GM21717 (cell line): ENCODE measurements at regions not wholly inside any gene's neighbourhood (a gene's known extent, or its start where the extent isn't known, plus 50 kb on each side); places are given as distances from the start of the nearest gene placed in this dataset.
"Not testable (repeated sequence)": the region's sequence is repeated elsewhere in the genome, so short reads cannot be mapped to it uniquely, and the experiment has no call there.

Experiments used
- ATAC-seq: cut with Tn5 transposase; IDR thresholded peaks from one replicate; pipeline ENCODE4 v1.9.1; 2021; ENCODE audit warnings: mild to moderate bottlenecking, moderate library complexity; ENCODE audit not compliant: unreplicated experiment

DNA sequence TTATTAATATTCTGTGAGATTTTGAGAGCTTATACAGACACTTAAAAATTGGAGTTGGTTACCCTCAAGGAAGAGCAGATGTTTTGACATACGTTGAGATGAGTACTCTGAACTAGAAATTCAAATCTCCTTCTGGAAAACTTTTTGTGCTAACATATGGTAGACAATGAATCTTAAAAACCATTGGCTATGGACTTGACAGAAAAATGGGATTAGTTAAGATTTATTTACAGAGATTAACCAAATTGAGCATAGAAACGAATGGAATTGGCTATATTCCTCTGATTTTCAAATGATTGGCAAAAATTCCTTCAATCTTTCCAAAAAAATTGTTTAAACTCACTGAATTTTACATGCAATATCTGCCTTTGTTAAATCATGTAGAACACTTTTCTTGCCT is 1392.9 kb downstream of the BRINP3 start:
- ATAC-seq, result no peak

DNA sequence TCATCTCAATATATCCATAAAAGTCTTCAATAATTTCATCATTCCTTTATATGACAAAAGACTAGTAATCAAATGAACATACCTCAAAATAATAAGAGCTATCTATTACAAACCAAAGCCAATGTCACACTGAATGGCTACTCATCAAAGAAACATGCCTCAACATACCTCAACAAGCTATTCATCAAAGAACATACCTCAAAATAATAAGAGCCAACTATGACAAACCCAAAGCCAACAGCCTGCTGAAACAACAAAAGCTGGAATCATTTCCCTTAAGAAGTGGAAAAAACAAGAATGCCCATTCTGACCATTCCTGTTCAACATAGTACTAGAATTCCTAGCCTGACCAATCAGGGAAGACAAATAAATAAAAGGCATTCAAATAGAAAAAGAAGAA is 1373.7 kb downstream of the BRINP3 start:
- no peak for ATAC-seq

DNA sequence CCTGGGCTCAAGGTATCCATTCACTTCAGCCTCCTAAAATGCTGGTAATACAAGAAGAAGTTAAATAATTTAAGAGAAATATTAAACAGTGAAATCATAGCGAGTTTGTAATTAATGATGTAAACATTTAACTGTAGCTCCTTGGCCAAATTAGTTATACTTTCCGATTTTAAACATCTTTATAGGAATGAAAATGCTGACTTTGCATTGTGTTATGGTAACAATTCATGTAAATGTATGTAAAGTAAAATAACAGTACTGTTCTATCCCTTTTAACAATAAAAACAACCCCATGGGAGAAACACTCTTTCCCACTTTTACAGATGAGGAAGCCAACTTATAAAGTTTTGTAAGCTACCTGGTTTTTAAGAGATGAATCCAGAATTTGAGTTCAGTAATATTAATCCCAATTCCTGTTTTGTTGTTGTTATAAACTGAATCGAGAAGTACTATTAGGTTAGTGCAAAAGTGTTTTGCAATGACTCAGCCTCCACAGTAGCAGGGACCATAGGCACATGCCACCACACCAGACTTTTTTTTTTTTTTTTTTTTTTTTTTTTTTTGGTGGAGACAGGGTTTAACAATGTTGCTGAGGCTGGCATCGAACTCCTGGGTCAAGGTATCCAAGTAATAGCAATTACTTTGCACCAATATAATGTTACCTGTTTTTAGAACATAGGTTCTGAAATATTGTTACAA is 1360.4 kb downstream of the BRINP3 start:
- ATAC-seq, result no peak

DNA sequence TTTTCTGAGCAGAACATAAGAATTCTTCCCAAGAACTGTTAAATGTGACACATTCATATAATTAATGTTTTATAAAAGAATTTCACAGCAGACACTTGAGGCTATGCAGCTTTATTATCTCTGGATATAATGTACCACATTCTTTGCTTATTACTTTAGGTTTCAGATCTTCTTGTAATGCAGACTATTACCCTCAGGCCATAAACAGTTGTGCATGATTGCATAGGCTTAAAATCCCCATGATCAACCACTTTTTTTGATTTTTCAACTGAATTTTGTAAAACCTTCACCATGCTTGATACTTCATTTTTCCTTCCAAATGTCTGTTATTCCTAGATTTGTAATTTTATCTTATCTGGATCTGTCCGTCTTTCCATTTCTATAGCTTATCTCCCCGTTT is 1355.7 kb downstream of the BRINP3 start:
- no peak for ATAC-seq

DNA sequence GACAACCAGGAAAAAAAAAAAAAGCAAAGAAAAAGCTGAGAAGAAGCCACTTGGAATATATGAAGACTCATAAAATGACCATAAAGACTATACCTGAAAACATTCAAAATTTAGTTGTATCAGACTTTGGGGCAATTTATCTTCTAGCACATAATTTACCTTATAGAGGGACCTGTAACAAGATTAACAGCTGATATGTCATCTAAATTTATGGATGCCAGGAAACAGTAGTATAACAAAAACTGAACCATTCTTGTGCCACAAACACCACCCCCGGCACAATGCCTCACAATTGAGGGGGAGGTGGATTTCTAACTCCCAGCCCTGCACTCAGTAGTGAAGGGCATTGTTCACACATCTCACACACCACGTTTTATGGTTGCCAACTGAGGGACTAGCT is 1352.0 kb downstream of the BRINP3 start:
- ATAC-seq, result no peak

DNA sequence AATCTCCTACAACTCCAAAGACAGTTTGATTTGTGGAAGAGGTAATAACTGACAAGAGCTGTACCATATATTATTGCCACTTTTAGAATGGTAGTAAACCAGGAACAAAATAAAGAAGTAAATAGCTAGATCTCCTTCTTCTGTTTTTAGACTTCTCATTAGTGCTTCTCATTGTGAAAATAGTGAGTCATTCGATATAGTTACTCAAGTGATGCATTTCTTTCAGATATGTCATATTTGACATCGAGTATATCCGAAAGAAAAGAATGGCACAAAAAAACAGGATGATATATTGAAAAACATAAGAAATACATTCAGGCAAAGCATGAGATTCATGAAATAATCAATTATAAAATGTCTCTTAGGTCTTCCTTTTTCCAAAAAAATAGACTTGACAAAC is 1346.1 kb downstream of the BRINP3 start:
- ATAC-seq, result no peak

DNA sequence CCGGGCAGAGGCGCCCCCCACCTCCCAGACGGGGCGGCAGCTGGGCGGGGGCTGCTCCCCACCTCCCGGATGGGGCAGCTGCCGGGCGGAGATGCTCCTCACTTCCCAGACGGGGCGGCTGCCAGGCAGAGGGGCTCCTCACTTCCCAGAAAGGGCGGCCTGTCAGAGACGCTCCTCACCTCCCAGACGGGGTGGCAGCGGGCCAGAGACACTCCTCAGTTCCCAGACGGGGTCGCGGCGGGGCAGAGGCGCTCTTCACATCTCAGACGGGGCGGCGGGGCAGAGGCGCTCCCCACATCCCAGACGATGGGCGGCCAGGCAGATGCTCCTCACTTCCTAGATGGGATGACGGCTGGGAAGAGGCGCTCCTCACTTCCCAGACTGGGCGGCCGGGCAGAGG is 1337.9 kb downstream of the BRINP3 start:
- ATAC-seq, result not testable (repeated sequence)

DNA sequence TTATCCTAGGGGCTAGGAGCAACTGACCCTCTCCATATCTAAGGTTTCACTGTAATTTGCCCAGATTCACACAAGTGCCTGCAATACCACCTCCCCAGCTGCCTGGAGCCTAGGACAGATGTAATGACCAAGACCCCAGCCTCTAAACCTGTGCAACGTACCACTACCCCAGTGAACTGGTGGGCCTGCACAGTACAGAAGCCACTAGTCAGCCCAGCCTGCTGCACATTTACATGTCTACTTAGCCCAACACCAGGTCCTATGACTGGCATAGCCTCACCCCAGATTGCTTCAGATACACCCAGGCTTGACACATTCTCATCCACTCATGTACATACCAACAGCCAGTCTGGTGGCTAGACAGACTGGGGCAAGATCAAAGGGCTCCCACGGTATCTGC is 1336.6 kb downstream of the BRINP3 start:
- no peak for ATAC-seq

DNA sequence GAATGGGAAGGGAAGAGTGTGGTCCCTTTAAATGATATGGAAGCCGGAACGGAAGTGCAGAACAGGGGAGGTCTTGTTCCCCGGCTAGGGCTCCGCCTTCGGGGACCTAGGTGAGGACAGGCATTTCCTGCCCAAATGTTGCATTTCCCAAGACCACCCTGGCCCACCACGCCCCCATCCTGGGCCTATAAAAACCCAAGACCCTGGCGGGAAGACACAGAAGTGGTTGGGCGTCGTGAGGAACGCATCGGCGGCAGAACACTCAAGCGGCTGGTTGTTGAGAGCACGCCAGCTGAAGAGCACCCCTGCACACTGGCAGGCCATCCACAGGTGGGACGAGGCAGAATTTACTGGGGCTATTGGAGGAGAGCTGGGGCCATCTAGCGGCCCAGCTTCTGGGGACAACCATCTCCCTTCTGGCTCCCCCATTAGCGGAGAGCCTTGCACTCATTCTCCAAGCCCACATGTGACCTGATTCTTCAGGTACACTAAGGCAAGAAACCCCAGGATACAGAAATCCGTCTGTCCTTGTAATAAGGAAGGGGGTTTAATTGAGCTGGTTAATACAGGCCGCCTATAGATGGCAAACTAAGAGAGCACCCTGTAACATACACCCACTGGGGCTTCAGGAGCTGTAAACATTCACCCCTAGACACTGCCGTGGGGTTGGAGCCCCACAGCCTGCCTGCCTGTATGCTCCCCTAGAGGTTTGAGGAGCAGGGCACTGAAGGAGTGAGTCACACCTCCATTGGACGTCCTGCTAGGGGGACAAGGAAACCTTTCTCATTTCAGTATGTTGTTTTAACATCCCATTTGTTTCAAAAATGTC is 1327.9 kb downstream of the BRINP3 start:
- no peak for ATAC-seq

DNA sequence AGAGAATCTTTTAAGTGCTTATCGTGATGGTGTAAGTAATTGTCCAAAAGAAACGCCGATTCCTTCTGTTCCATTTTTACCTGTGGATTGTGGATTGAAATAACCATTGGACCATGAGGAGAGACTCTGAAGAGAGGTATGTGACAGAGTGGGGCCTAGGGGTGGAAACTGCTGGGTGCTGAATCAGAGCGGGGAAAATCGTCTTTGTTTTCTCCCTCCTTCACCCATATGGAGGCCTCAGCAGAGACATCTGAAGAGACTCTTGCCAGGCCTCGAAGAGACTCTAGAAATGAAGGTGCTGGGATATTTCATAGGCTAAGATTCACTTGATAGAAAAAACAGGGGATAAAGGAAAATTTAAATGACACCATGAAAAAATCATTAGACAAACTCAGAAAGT is 1327.0 kb downstream of the BRINP3 start:
- no peak for ATAC-seq

DNA sequence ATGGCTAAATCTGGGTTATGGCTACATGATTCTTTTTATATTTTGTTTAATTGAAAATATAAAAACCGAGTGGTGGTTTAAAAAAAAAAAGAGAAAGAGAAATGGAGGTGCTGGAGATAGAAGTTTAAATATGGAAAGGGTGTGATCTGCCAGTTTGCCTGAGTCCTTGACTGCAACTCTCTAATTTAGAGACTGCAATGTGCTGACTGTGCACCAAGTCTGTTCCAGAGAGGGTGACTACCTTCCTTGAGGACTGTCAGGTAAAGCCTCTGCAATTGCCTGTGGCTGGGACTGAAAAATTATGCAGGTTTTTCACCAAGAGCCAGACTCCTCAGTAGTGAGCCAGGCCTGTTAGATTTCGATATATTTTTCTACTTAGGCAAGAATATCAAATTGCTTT is 1326.3 kb downstream of the BRINP3 start:
- ATAC-seq, result no peak

DNA sequence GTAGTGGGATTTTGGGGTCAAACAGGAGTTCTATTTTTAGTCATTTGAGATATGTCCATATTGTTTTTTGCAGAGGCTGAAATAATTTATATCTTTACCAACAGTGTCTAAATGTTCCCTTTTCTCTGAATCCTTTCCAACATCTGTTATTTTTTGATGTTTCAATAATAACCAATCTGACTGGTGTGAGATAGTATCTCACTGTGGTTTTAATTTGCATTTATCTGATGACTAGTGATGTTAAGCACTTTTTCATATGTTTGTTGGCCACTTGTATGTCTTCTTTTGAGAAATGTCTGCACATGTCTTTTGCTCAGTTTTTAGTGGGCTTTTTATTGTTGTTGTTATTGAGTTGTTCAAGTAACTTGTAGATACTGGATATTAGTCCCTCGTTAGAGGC is 1325.0 kb downstream of the BRINP3 start:
- ATAC-seq, result no peak

DNA sequence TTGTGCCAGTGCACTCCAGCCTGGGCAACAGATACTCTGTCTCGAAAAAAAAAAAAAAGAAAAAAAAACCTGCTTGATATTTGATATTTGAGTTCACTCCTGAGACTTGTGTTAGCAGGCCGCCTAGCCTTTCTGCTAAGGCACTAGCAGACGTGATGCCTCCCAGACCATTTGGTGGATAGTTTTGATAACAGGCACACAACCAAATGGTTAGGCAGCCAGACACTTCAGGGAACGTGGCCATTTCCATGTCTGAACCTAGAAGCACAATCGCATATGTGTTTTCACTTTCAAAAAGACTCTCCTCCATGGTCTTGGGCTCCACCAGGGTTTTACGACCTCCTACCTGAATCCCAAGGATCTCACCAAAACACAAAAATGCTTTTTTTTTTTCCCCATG is 1319.5 kb downstream of the BRINP3 start:
- no peak for ATAC-seq

DNA sequence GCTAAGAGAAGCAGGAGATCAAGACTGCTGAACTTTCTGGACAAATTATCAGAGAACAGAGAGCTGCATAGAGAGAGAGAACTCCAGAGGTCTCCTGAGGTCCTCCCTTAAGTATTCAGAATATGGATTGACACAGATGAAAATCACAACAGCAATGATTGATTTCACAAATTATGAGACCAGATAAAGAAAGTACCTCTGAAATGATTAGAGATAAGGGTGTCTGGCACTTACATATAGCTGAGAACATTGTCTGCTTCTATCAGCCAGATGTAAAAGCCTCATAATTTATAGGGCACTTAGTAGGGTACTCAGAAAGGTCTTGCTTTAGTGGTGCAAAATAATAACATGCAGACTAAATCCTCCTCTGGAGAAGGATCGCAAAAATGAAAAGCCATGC is 1301.8 kb downstream of the BRINP3 start:
- ATAC-seq, result no peak

DNA sequence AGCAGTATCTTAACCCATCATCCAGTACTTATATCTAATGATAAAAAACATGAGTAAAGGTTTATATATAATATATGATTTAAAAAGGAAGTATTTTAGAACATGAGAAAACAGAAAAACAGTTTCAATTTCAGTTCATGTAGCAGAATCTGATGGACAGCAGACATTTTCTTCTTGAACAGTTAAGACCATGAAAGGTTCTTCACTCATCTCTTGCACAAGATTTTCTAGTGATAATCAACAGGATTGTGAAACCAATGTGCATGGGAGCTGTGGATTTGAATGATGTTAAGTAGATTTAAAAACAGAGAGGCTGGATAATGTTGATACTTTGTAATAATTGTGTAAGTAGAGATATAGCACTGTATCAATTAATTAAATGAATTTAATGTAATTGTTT is 1297.6 kb downstream of the BRINP3 start:
- no peak for ATAC-seq

DNA sequence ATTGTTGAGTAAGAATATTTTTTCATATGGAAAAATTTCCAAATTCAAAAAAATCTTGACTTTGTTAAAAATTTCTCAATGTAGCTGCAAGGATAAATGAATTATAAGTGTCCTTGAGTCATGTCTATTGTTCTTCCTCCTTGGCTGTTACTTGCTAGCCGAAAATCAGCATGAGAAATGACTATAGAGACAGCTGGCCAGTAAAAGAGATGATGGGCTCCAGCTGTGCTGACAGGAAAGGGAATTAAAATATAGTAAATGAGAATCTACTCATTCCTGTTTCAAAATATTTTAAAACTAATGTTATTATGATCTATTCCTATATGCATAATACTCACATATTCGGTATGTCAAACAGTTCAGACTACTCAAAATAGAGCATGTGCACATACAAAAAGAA is 1292.6 kb downstream of the BRINP3 start:
- no peak for ATAC-seq

DNA sequence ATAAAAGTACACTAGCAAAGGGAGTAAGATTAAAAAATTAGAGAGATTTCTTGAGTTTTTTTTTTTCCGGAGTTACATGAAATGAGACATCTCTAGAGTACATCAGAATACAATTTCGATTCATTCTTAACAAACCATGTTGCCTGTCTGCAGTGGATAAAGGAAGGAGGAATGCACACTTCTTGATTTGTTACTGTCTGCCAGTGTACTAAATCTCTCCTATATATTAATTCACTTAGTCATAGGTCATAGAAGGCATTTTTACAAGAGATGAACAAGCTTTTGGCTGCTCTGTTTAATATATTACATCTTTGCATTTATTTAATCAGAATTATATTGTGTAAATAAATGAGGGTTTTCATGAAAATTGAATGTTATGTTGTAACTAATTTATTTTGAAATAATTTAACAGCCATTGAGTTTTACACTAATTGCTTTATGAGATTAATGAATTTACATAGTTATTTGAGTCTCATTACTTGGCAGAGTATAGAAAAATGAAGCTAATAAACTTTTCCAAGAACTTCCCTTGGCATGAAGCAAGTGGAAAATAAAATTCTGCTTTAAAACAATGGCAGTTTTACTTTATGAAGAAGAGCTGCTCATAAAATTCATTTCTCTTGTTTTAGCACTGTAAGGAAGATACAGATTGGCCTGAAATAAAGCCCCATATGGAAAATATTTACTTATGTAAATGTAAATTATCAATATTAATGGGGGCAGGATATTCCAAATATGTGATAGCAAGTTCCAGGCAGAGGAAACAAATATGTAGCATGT is 1284.7 kb downstream of the BRINP3 start:
- ATAC-seq, result no peak

DNA sequence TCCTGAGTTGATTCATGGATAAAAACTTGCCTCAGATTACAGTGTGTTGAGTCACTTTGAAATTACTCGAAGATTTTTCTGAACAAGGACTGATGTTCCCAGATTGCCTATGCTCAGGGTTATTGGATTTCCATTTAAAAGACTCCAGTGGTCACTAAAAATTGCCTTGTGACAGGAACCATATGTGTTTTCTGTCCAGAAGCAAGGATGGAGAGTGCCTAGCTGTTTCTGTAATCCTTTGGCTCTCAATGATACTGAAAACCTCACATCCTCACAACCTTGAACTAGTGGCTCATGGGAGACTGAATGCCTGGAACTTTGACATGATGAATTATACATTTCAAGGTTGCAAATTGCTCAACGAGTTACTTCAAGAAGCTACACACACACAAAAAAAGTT is 1271.8 kb downstream of the BRINP3 start:
- ATAC-seq, result no peak

DNA sequence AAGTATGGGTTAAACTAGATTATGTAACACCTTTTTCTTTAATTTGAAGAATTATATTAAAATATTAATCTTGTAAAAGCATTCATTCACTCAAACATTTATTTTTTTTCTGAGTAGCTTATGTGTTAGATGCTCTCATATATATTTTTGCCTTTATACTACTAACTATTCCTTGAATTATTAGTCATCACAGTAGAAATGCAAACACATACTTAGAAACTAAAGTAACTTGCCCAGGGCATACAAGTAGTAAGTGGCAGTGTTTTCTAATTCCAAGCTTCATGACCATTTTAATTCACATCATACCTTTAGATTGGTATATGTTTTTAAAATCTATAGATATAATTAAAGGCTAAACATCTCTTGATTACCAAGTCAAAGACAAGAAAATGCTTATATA is 1271.0 kb downstream of the BRINP3 start:
- ATAC-seq, result no peak

DNA sequence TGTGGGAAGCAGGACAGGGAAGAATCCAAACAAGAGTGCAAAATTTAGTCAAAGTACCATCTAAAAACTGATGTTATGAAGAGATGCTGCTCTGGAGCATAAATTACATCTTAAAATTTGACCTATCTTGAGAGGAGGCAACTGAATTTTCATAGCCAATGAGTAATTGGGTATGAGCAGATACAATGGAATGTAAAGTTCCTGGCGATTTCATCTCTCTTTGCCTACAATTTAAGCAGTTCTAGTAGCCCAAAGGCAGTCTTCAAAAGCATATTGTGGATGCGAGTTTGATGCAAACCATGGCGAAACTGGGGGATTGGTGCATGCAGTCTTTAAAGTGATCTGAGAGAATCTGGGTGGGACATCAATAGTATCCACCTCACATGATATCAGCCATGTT is 1265.9 kb downstream of the BRINP3 start:
- no peak for ATAC-seq

DNA sequence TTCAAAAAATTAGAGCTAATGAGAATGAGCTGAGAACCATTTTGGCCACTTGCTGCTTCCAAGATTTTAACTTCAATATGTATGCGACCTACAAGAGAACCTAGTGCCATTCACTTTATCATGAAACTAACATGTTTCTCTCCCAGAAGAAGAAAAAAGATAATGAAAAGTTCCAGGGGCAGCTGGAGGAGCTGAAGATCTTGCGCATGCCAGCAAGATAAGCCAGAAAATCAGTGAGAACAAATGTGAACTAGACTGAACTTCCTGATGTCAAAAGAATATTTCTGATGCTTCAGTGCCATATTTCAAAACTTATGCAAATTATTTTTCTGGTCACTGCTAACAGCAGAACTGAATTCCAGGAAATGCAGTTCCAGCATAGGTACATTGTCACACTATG is 1265.1 kb downstream of the BRINP3 start:
- no peak for ATAC-seq

DNA sequence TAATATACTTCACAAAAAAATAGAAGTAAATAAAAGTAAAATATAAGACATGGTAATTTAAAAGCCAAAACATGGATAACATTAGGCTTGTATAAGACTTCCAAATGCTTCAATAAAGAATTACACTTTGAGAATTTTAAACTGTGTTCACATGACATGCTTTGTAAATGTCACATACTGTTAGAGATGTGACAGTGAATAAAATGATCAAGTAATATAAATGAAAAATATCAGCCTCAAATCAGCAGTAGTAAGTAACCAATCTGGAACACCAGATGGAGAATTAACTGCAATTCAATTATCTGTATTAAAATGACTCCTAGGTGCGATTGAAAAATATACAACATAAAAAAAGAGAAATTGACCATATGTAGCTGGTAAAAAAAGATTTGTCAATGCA is 1260.8 kb downstream of the BRINP3 start:
- ATAC-seq, result no peak
